ENCODE measurements at regions not wholly inside any gene's neighbourhood (a gene's known extent, or its start where the extent isn't known, plus 50 kb on each side); places are given as distances from the start of the nearest gene placed in this dataset.

DNA sequence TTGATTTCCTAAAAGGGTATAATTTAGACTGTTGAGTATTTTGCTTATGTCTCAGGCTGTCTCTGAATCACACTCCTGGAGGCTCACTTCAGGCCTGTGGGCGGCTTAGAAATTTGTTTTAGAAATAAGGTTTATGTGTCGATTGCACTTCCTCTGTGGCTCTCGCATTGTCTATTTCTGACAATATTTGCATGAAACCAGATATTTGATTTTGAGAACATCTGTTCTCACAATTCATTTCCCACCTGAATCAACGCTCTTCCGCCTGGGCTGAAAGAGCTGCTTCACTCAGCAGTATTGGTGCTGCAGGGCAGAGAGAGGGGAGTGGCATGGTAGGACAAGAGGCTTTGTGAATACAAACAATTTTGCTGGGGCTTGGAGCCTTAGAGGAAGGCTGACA is 262.0 kb downstream of the ADRA2A start:
- no peaks in the 10 kb centered on the region for H3K27me3 Mint-ChIP-seq (ENCODE audit: low read depth)
- H3K27ac Mint-ChIP-seq (ENCODE audit: unreplicated experiment) = no peak overlapping the region
- TF ChIP-seq, protein P1, sequence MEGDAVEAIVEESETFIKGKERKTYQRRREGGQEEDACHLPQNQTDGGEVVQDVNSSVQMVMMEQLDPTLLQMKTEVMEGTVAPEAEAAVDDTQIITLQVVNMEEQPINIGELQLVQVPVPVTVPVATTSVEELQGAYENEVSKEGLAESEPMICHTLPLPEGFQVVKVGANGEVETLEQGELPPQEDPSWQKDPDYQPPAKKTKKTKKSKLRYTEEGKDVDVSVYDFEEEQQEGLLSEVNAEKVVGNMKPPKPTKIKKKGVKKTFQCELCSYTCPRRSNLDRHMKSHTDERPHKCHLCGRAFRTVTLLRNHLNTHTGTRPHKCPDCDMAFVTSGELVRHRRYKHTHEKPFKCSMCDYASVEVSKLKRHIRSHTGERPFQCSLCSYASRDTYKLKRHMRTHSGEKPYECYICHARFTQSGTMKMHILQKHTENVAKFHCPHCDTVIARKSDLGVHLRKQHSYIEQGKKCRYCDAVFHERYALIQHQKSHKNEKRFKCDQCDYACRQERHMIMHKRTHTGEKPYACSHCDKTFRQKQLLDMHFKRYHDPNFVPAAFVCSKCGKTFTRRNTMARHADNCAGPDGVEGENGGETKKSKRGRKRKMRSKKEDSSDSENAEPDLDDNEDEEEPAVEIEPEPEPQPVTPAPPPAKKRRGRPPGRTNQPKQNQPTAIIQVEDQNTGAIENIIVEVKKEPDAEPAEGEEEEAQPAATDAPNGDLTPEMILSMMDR (conservative IDR thresholded peaks at IDR 0.05) = no peak
- peaks cover 15% of the 10 kb centered on the region for H3K9me3 Mint-ChIP-seq
- H3K4me3 Mint-ChIP-seq = no peak overlapping the region
- H3K36me3 Mint-ChIP-seq (ENCODE audit: low read depth) = peaks cover 6% of the 10 kb centered on the region
- DNase-seq (ENCODE audit: low read depth, low spot score) = no peak
- no peaks in the 10 kb centered on the region for H3K4me1 Mint-ChIP-seq

DNA sequence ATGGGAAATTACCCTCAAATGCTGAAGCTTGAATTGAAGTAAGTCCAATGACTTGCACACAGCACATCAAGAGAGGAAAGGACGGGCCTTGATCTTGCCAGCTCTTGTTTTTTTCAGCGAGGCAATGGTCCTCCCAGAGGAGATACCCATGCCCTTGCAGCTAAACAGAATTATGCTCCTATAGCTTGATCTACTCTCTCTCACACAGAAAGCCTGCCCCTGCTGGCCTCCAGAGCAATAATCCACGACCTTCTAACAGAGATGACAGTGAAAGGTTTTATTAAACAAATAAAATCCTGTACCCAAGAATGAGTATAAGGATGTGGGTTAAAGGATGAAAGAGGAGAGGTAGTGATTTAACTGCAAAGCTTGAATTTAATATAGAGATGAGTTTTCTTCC is 268.0 kb downstream of the ADRA2A start:
- H3K27me3 Mint-ChIP-seq (ENCODE audit: low read depth) = peaks cover 3% of the 10 kb centered on the region
- peaks cover 15% of the 10 kb centered on the region for H3K9me3 Mint-ChIP-seq
- no peak overlapping the region for H3K27ac Mint-ChIP-seq (ENCODE audit: unreplicated experiment)
- peaks cover 6% of the 10 kb centered on the region for H3K36me3 Mint-ChIP-seq (ENCODE audit: low read depth)
- TF ChIP-seq, protein P1 (conservative IDR thresholded peaks at IDR 0.05) = peak; percentile 46
- no peak overlapping the region for H3K4me3 Mint-ChIP-seq
- no peaks in the 10 kb centered on the region for H3K4me1 Mint-ChIP-seq
- DNase-seq (ENCODE audit: low read depth, low spot score) = no peak

DNA sequence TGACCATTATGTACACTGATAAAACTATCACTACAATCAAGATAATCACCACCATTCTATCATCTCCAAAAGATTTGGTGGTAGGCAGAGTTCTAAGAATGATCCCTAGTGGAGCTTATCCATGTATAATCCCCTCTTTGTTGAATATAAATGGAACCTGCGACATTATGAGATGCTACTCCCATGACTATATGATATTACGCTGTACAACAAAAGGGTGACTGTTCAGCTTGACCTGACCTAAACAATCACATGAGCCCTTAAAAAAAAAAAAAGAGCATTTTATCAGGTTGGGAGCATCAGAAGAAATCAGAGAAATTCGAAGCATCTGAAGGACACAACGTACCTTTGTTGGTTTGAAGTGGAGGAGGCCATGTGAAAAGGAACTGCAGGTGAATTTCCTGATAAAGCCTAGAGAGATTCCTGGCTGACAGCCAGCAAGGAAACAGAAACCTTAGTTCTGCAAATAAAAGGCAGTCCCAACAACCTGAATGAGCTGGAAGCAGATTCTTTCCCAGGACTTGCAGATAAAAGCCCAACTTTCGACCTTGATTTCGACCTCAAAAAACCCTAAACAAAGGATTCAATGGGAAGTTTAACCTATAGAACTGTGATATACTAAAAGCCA is 270.7 kb downstream of the ADRA2A start:
- Mint-ChIP-seq H3K9me3 (peaks cover 1% of the 10 kb centered on the region), H3K4me3 (no peak overlapping the region), H3K27ac (ENCODE audit: unreplicated experiment) (no peak overlapping the region), H3K36me3 (ENCODE audit: low read depth) (no peaks in the 10 kb centered on the region), H3K4me1 (no peaks in the 10 kb centered on the region), H3K27me3 (ENCODE audit: low read depth) (peaks cover 7% of the 10 kb centered on the region)
- no peak for DNase-seq (ENCODE audit: low read depth, low spot score)
- TF ChIP-seq, protein P1 (conservative IDR thresholded peaks at IDR 0.05) = no peak

DNA sequence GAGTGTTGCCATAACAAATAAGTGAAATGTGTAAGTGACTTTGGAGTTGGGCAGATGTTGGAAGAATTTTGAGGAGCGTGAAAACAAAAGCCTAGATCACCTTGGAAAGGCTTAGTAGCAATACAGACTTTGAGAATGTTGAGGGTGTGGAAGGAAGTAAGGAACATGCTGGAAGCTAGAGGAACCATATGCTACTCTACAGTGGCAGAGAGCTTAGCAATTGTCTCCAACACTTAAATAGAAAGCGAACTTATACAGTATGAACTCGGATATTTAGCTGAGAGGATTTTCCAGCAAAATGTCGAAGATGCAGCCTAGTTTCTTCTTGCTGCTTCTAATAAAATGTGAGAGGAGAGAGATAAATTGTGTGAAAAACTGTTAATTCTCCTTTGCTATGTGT is 271.2 kb downstream of the ADRA2A start:
- DNase-seq (ENCODE audit: low read depth, low spot score) = no peak
- Mint-ChIP-seq H3K4me3 (no peak overlapping the region), H3K4me1 (no peaks in the 10 kb centered on the region), H3K27ac (ENCODE audit: unreplicated experiment) (no peak overlapping the region), H3K9me3 (no peaks in the 10 kb centered on the region), H3K27me3 (ENCODE audit: low read depth) (peaks cover 9% of the 10 kb centered on the region), H3K36me3 (ENCODE audit: low read depth) (no peaks in the 10 kb centered on the region)
- TF ChIP-seq, protein P1 (conservative IDR thresholded peaks at IDR 0.05) = no peak

DNA sequence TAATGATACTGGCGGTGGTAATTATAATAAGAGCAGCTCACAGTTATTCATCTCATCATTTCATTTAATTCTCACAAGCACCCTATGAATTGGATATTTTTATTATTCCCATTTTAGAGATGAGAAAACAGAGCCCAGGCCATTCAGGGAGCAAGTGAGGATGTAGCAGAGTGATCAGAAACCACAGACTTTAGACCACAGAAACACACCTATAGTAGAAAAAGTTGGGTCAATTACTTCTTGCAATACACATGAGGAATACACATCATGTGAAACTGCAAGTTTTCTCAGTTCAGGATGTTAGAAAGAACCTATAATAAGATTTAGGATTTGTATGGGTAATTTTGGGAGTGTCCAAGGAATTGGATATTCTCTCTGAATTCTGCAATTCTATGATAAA is 278.0 kb downstream of the ADRA2A start:
- no peak for DNase-seq (ENCODE audit: low read depth, low spot score)
- TF ChIP-seq, protein P1 (conservative IDR thresholded peaks at IDR 0.05) = no peak
- Mint-ChIP-seq H3K27ac (ENCODE audit: unreplicated experiment) (no peak overlapping the region), H3K4me3 (no peak overlapping the region), H3K4me1 (no peaks in the 10 kb centered on the region), H3K36me3 (ENCODE audit: low read depth) (no peaks in the 10 kb centered on the region), H3K27me3 (ENCODE audit: low read depth) (peaks cover 43% of the 10 kb centered on the region), H3K9me3 (no peaks in the 10 kb centered on the region)

Measured in neural crest cell (in vitro differentiated cells).